Hematopoietic multipotent progenitor cell treated with erythropoietin and hydrocortisone succinate and interleukin-3 and kit ligand, for 6 days (in vitro differentiated cells): ENCODE measurements at regions not wholly inside any gene's neighbourhood (a gene's known extent, or its start where the extent isn't known, plus 50 kb on each side); places are given as distances from the start of the nearest gene placed in this dataset.

ENCODE experiments used
- DNase-seq: peaks from one replicate; pipeline ENCODE4 v3.0.0-alpha.2; 2015

DNA sequence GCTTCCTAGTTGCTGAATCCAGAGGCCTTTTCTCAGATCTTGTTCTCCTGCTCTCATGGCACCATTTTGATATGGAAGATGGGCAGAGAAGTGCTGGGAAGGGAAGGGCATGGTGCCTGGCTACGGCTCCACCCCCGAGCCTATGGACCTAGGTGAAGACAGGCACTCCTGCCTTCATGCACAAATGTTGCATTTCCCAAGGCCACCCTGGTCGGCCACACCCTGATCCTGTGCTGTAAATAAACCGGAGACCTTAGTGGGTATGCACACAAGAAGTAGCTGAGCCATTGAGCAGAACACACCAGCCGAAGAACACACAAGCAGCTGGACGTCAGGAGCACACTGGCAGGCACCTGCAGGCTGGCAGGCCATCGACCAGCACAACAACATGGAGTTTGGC, 261.6 kb downstream of the SHQ1 start:
- DNase-seq: no peak

DNA sequence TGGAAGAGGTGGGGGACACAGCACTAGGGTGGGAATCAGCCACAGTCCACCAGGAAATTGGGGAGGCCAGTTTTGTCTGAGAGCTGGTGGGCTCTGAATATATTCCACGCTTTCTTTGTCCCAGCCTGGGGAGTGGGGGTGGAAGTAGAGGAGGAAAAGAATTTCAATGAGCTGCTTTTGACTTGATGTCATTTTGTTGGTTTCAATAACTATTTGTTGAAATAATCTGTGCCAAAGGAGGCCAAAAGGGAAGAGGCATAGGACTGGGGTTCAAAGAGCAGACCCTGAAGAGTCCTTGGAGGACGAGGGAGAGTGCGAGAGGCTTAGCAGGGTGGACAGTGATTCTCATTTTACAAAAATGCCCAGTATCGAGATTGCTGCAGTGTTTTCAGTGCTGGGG, 262.3 kb downstream of the SHQ1 start:
- DNase-seq: no peak

DNA sequence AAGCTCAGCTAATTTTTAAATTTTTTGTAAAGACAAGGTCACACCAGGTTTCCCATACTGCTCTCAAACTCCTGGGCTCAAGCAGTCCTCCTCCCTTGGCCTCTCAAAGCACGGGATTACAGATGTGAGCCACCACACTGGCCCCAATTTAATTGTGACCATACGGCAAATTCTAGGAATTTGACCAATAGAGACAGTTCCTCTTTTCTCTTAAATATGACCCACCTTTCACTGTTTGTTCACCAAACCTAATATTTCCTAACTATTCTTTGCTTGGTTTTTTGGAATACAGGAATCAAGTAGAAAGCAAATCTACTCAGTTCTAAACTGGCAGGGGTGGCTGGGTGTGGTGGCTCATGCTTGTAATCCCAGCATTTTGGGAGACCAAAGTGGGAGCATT, 264.0 kb downstream of the SHQ1 start:
- DNase-seq: no peak

DNA sequence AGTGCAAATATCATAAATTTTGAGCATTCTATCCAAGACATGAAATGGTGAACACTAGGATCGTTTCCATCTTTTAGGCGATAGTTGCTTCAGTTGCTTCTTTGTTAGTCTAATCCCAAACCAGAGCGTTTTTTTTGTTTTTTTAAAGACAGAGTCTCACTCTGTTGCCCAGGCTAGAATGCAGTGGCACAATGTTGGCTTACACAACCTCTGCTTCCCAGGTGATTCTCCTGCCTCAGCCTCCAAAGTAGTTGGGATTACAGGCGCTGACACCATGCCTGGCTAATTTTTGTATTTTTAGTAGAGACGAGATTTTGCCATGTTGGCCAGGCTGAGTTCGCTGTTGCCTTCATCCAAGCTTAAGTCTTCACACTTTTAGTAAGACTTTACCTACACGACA, 265.3 kb downstream of the SHQ1 start:
- DNase-seq: no peak

DNA sequence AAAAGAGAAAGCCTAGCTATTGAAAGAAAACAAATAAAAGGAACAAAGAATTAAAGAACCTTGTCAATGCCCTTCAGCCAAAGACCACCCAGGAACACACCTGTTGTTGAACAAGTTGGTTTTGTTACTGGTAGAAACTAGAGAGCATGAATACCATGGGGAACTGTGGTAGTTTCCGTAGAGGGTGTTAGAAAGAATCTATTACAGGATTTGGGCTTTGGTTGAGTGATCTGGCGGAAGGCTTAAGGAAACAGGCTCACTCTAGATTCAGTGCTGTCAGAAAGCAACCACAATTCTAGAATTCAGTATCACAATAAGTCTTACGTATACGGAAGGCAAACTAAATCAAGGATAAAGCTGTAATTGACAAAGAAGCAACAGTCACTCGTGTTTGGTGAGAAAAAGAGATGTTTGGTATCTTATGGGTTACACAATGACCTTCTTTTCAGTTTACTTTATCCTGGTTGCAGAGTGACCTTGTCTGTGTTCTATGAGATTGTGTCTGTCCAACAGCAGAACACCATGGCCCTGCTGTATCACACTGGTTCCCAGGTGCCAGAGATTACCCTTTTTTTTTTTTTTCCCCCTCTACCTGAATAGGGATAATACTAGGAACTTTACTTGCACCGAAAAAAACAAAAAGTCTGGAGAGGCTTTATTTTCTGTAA, 265.9 kb downstream of the SHQ1 start:
- DNase-seq: no peak

DNA sequence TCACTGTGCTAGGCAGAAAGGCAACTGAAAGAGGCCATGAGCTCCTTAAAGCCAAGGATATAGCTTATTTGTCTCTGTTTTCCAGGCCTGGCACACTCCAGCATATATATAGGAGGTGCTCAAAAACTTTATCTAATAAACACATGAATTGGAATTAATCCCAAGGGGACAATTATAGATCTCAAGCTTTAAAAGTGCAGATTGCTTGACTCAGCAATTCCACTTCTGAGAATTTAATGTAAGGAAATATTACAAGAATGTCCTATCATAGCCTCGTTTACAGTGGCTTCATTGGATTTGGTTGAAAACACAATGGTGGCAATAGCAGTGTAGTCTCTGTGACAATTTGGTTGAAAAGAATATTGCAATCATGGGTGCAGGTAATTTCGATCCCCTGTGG, 267.3 kb downstream of the SHQ1 start:
- DNase-seq: peak; percentile 57

DNA sequence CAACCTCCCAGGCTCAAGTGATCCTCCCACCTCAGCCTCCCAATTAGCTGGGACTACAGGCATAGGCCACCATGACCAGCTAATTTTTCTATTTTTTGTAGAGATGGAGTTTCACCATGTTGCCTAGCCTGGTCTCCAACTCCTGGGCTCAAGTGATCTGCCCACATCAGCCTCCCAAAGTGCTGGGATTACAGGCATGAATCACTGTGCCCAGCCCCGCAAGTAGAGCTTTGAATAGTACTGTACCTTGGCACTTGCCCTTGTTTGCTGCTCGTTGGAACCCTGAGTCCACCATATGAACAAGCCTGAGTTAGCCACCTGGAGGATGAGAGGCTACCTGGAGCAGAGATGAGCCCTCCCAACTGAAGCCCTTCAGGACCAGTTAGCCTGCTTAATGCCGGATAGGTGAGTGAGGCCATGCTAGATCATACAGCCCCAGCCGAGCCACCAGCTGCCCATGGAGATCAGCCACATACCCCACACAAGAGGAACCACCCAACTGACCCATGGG, 267.9 kb downstream of the SHQ1 start:
- DNase-seq: peak; percentile 19

DNA sequence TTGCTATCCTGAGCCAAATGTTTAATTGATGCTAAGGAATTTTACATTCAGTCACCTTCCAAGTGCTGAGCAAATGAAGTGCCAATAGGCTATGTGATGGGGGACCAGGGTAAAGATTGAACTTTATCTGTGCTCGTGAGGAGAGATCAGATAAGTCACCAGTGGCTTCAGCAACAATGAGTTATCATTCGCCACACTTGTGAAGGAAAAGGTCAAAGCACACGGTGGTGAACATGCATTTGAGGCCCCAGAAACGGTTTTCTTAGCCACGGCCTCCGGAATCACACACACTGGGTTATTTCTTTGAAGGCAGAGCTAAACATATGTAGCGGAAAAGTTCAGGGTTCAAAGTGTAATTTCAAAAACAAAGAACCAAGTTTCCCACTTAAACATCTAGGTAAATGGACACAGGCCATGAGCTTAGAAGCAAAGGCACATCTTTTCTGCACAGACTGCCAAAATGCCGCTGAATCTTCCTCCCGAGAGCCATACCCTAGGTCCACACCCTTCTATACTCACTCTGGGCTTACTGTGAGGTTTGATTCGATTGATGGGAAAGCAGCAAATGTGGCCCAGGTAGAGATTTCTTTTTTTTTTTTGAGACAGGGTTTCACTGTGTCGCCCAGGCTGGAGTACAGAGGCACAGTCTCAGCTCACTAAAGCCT, 268.5 kb downstream of the SHQ1 start:
- peak; percentile 42 for DNase-seq

DNA sequence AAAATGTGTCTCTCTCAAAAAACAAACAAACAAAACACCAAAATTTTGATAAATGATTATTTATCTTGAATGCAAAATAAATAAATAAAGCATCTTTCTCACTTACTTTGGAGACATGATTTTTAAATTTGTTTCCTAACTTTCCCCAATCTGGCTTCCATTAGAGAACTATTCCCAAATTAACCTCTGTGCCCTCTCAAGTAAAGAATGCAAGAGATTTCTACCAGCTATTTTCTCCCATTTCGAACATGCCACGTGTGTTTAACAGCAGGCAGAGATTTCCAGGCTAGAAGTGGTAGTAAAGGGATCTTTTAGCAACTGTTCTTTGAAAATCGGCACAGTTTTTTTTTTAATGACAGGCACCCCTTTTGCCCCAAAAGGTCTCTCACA, 269.1 kb downstream of the SHQ1 start:
- DNase-seq: no peak

DNA sequence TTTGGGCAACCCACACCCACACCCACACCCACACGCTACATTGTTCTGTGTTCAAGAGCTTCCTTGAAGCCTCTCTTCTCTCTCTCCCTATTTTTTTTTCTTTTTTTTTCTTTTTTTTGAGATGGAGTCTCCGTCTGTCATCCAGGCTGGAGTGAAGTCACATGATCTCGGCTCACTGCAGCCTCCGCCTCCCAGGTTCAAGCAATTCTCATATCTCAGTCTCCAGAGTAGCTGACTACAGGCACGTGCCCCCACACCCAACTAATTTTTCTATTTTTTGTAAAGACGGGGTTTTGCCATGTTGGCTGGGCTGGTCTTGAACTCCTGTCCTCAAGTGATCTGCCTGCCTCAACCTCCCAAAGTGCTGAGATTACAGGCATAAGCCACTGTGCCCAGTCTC, 271.1 kb downstream of the SHQ1 start:
- DNase-seq: no peak

DNA sequence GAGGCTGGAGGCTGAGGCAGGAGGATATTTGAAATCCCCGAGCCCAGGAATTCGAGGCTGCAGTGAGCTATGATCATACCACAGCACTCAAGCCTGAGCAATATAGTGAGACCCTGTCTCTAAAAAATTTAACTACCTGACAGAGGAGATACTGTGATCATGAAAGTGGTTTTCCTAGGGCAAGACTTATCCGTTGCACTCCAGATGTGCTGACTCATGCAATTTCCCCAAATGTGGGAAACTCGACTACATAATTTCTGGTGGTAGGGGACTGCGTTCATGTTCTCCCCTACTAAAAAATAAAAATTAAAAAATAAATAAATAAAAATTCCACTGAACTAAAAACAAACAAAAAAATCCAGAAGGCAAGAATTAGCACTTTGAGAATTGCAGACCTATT, 271.7 kb downstream of the SHQ1 start:
- peak; percentile 31 for DNase-seq

DNA sequence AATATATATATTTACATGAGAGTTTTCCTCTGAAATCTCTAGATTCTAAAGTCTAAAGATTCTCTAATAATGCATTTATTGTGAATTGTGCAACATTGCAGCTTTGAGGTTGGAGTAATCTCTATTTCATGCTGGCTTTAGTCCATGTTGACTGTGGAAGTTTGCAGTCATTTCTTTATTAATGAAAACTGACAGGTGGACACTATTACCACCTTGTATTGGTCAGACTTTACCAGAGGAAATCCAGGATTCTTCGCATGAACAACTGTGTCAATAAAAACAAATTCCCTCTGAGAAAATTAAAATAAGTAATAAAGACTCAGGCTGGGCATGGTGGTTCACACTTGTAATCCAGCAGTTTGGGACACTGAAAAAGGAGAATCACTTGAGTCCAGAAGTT, 274.1 kb downstream of the SHQ1 start:
- no peak for DNase-seq

DNA sequence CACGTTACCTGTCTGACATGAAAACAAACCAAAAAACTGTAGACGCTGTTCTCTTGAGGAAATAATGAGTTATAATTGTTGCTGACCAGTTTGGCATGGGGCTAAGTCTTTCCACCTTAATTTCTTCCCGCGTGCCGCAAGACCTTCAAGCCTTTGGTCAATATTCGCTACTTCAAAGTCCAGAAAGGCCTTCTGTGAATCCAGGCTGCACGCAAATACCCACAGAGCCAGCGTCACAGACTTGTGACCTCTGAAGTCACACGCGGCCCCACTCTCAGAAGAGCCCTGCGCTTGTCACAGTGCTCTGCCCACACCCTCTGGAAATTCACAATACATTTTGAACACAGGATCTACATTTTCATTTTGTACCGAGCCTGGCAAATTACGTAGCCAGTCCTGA, 275.2 kb downstream of the SHQ1 start:
- DNase-seq: no peak

DNA sequence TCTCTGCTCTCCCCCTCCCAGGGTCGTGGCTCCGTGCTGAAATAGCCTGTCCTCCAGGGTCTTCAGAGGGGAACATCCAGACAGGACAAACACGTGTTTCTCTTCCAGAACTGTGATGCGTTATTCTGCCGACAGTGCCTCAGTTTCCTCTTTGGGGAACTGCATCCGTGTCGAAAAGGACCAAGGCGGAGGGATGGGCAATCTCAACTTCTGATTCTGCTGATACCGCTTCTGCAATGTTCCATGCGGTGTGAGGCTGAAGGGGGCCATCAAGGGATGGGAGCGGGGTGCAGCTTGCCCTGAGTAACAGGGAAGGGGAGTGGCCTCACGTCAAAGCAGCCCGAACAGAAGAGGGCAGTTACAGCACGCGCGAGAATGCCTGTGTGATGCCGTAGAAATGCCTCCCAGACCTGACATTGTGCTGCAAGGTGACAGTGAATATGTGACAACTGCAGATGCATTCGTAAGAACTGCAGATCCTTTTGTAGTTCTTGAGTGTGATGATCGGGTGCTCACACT, 275.7 kb downstream of the SHQ1 start:
- no peak for DNase-seq

DNA sequence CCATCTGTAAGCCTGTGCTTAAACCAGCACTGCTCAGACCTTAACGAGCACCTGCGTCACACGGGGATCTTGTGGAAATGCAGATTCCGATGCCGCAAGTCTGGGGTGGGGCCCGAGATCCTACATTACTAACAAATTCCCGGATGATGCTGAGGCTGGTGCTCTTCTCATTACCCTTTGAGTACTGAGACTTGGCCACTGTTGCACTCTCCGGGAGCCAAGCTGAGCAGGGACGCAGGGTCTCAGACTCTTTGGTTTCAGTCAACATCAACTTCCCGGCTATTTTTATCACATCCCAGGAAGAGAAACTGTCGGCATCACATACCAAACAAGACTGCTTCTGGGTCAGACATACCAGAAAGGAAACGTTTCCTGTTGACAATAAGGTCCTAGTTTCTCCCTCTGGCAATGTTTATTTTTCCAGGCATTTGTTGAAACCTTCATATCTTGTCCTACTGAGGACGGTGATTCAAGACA, 276.6 kb downstream of the SHQ1 start:
- DNase-seq: no peak

DNA sequence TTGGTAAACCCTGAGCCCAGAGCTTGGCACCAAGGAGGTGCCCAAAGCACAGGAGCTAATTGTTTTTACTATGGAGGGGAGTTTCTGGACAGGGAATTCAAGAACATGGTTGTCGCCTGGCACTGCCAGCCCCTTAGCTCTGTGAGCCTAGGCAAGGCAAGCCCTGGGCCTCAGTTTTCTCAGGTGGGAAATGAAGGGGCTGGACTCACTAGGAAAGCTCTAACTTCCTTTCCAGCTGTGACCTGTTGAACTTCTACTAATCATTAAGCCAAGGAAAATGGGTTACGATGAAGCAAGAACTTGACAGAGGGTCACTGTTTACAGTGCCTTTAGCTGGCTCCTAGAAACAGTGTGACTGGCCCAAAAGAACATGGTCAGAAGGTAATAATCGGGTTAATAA, 277.2 kb downstream of the SHQ1 start:
- no peak for DNase-seq

DNA sequence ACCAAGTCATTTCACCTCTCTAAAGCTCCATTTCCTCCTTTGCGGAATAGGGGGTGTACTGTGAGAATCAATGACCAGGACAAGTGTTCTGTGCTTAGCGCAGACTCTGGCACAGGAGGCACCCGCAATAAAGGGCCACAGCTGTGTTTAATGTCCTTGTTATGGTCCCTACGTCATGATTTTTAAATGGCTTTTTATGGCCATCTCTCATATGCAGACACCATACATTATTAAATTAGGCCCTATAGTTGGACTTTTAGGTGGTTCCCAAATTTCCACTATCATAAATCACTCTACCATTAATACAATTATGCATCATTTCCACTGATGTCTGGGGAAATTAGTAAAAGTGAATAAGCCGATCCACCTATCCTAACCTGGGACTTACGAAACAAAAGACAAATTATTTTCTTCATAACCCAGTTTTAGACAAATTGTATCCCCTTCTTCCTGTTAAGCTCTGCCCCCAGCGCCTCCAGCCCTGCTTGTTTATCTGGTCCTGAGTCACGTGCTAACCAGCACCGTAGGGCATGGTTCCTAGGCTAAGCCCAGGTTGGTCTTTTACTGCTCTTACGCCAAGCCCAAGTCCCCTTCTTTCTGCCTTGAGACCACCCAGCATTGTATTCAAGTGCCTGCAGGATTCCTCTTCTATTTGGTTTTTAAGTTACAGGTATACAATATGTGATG, 278.3 kb downstream of the SHQ1 start:
- no peak for DNase-seq

DNA sequence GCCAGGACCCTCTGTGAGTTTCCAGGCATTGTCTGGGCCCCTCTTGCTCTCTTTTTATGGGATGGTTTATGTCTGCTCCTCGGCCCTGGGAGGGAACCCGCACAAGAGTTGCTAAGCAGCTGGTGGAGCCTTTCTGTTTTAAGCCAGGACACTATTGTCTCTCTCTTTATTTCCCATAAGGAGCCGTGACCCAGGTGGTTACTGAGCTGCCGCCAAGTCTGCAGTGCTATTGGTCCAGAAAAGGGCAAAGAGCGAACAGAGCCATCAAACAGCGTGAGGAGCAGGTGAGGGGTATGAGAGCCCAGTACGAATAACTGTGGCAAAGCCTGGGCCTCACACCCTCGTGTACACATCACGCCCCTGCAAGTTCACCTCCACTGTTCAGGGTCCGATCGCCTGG, 280.2 kb downstream of the SHQ1 start:
- no peak for DNase-seq

DNA sequence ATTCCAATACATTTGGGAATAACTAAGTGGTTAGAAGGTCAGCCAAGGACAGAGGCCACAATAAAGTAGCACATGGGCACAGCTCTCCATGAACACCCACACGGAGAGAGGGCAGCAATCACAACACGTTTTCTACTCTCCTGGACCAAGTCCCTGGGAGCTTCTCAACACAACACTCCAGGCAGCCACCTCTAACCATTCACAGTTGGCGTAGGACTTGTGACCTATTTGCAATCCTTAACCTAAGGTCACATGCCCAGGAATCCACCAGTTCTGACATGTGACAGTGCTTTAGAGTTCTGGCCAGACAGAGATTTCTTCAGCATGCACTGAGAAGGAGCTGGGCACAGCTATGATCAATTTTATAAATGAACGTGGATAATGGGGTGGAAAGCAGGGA, 280.8 kb downstream of the SHQ1 start:
- DNase-seq: no peak

DNA sequence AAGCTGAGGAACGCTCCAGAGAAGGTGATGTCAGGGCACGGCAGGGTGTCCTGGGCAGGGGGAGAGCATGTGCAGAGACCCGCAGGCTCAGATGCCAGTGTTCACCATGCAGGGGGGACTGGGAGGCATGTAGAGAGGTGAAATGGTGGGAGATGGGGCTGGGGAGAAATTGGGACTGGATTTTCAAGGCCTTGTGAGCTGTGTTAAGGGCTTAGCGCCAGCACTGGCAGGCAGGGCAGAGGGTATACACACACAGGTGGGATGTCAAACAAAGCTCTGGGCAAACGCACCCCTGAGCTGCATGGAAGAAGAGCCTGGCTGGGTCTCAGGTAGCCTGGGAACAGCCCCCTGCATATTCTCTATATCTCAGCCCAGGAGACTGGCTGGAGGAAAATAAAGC, 282.7 kb downstream of the SHQ1 start:
- DNase-seq: no peak

DNA sequence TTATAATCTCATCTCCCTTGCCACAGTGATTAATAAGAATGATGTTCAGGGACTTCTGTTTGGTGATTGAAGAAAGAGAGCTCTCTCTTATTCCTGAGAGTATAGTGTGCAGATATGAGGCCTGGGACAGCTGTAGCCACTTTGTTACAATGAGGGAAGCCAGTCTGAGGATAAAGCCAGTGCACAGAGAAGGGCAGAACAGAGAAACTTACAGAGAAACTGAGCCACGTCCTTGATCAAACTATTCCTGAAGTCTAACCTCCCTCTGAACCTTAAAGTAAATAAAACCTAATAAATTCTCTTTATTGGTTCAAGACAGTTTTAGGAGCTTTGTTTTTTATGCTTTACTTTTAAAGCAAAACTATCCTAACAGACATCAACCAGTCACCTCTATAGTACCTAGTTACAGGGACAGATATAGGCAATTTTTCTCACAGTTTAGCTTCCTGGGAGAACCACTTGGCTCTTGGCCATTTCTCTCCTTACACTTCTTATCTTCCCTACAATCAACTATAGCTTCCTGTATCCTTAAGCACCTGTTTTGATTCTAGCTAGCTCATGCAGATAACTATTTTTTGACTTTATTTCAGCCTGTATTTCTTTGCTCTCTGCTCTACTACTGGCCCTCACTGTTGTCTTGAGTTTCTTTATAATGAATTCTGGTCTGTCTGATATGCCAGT, 284.4 kb downstream of the SHQ1 start:
- no peak for DNase-seq

DNA sequence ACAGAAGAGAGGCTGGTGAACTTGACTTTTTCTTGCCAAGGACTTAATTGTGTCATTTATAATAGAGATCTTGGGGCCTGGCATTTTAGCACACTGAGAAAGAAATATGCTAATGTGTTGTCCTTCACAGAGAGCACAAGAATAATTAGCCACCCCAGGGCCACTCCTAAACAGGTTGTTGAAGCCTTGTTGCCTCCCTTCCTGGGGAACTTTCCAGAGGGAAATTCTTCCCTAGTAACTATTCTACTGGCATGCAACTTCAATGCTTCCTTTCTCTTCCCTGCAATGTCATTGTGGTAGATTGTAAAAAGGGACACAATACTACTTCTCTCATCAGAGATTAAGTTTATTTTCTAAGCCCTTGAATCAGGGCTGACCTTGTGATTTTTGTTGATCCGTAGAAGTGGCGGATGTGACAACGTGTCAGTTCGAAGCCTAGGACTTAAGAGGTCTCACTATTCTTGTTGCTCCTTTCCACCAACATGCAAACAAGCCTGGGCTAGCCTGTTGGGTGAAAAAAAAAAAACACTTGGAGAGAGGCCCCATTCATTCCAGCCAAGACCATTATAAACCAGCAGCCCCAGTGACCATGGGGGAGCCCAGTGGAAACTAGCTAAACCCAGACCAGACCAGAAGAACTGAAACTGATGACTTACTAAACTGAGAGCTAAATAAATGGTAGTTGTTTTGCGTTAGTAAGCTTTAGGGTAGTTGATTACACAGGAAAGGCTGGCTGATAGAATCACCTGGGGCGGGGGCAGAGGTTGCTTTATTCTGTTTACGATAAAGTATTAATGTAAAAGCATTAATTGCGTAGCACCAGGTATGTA, 287.2 kb downstream of the SHQ1 start:
- DNase-seq: no peak
